Omental fat pad (tissue), 3 donors: ENCODE measurements at regions not wholly inside any gene's neighbourhood (a gene's known extent, or its start where the extent isn't known, plus 50 kb on each side); places are given as distances from the start of the nearest gene placed in this dataset.

ENCODE experiments used
- ATAC-seq: fragments of 150-250 bp; one replicate; pipeline ENCODE4 v1.9.1; 2016; ENCODE audit warnings: mild to moderate bottlenecking, moderate library complexity; ENCODE audit not compliant: low FRiP score
- DNase-seq: peaks from one replicate; pipeline ENCODE4 v3.0.0-alpha.2; 2019; ENCODE audit warnings: low spot score
- TF ChIP-seq, protein P1 (sequence below), 3 donors: fragments of 450-650 bp; IDR thresholded peaks; one replicate each; pipeline ENCODE4 v1.5.1; 2016 to 2017; ENCODE audit warnings: antibody characterized with exemption in 3 of 3, mild to moderate bottlenecking in 3 of 3, moderate library complexity in 2 of 3

DNA sequence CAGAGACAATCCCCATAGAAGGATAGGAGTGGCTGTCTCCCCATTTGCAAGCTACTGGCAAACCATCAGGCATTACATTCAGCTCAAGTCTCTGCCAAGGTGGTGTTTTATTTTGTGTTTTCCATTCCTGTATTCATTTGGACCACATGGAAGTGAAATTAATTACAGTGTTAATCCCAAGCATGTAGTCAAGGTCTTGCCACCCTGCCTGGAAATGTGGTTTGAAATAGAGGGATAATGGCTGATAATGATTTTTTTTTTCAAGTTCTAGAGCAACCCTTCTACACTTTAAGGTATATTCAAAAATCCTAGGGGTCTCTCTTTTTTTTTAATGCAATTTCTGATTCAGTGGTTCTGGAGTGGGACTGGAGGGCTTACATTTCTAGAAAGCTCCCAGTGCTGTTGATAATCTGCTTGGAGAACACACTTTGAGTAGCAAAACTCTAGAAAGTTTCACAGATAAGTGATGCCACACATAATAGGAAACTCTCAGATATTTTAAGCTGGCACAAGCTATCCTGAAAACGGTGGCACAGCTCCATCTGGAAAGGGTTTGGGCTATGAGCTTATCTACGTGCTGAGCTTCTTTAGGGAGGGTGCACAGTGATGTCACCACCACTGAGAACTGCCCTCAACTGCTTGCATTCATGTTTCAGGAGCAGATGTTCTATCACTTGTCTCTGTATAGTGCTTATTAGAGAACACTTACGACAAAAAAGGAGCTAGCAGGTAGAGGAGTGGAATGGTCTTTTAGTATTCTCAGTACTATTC is 140.1 kb upstream of the IL12A start:
- ATAC-seq, result no peak
- TF ChIP-seq, protein P1, sequence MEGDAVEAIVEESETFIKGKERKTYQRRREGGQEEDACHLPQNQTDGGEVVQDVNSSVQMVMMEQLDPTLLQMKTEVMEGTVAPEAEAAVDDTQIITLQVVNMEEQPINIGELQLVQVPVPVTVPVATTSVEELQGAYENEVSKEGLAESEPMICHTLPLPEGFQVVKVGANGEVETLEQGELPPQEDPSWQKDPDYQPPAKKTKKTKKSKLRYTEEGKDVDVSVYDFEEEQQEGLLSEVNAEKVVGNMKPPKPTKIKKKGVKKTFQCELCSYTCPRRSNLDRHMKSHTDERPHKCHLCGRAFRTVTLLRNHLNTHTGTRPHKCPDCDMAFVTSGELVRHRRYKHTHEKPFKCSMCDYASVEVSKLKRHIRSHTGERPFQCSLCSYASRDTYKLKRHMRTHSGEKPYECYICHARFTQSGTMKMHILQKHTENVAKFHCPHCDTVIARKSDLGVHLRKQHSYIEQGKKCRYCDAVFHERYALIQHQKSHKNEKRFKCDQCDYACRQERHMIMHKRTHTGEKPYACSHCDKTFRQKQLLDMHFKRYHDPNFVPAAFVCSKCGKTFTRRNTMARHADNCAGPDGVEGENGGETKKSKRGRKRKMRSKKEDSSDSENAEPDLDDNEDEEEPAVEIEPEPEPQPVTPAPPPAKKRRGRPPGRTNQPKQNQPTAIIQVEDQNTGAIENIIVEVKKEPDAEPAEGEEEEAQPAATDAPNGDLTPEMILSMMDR (IDR thresholded peaks at IDR 0.05), result no peak
- DNase-seq, result no peak

DNA sequence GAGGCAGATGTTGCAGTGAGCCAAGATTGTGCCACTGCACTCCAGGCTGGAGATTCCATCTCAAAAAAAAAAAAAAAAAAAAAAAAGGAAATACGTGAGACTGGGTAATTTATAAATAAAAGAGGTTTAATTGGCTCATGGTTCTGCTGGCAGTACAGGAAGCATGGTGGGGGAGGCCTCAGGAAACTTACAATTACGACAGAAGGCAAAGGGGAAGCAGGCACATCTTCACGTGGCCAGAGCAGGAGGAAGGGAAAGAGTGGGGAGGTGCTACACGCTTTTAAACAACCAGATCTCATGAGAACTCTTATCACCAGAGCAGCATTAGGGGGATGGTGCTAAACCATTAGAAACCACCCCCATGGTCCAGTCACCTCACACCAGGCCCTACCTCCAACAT is 138.2 kb upstream of the IL12A start:
- DNase-seq, result no peak
- TF ChIP-seq, protein P1 (IDR thresholded peaks at IDR 0.05), result no peak
- no peak for ATAC-seq

DNA sequence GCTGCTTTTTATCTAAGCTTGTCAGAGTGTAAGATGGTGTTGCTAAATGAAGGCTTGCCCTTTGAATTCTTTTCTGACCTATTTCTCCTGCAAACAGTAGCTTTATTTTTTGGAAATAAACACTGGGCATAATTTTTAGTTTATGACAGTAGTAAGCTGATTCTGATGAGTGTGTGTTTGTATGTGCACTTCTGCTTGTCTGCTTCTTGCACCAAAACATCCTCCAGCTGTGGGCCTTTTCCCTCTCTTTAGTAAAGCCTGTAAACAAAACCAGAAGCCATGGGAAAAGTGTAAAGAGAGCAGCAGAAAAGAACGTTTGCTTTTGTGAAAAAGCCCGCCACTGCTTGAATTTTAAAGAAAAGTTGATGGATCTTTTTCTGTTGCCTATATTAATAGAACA is 136.4 kb upstream of the IL12A start:
- no peak for DNase-seq
- TF ChIP-seq, protein P1 (IDR thresholded peaks at IDR 0.05), result no peak
- ATAC-seq, result no peak

DNA sequence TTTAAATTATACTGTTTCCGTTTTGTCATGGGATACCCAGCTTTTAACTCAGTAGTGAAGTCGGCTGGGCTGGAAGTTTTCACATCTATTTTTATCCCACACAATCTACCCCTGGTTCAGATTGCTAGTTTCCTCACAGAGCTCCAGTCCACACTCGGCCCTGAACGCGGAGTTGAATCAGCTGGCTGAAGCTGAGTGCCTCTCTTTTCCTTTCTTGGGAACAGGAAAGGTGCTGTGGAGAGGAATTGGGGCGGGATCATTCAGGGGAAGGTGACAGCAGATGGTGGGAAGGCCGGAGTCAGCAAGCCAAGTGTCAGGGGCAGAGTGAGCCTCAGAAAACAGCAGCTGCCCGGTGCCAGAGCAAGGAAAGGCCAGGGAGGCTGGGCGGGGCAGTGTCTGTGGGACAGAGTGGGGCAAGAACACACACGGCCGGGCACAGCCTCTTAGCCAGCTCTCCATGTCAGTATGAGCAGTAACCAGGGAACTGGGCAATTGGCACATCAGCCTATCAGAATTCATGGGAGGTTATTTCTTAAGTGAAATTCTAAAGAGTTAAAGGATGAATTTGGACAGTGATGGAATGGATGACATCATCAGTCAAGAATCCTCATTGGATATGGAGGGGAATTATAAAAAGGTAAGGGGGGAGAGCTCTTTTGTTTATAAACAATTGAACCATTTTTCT is 135.7 kb upstream of the IL12A start:
- TF ChIP-seq, protein P1 (IDR thresholded peaks at IDR 0.05), result no peak
- ATAC-seq (no peak), DNase-seq (no peak)

DNA sequence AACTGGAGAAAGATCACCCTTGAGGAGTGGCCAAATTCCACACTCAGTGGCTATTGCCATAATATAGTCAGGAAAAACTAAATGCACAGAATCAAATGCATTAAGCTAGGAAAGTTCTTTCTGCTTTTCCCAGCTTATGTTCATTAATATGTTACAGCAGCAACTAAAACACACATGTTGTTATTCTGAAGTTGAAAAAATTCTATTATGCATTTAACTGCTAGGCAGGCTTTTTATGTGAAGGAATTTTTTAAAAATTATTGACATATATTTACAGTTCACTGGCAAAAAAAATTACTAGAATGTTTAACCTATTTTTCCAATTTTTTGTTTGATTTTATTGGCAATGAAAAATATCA is 135.2 kb upstream of the IL12A start:
- DNase-seq (no peak), ATAC-seq (no peak)
- TF ChIP-seq, protein P1 (IDR thresholded peaks at IDR 0.05), result no peak

DNA sequence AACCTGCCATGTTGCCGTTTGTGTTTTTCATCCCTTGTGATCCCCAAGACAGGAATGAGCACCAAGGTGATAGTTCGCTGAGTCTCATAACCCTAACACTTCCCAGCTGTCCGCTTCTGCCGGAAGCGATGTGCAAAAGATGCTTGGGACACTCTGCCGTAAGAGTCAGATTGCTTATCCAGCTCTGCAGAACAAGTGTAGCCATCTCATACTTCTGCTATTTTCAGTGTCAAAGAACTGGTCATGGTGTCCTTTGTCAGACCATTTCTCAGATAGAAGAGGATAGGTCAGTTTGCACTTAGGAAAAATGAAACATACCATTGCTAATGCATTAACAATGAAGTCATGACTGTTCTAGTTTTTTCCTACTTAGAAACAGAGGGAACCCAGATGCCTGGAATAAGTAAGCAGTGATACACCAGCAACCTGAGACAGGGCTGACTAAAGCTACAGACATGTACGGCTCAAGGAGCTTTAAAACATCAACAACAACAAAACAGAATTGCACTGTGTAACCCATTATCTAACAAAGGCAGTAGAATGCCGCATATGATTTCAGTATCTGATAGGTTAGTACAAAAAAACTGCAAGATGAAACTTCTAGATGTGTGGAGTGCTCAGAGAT is 134.0 kb upstream of the IL12A start:
- TF ChIP-seq, protein P1 (IDR thresholded peaks at IDR 0.05), result no peak
- peak; percentile 84 for ATAC-seq

More for the DNA sequence above, 134.0 kb upstream of the IL12A start:
- DNase-seq, result no peak
